ENCODE measurements at regions not wholly inside any gene's neighbourhood (a gene's known extent, or its start where the extent isn't known, plus 50 kb on each side); places are given as distances from the start of the nearest gene placed in this dataset.
"Not testable (repeated sequence)": the region's sequence is repeated elsewhere in the genome, so short reads cannot be mapped to it uniquely, and the experiment has no call there.

- no peak for DNase-seq
These were observed 537.2 kb downstream of the LIG4 start for GRCh38 chr13:107678075-107678689.

- no peak for DNase-seq
These were observed 539.3 kb downstream of the LIG4 start for GRCh38 chr13:107675847-107676550.

GRCh38 chr13:107669391-107669993, 545.8 kb downstream of the LIG4 start:
- peak in 1 of 51 donors; percentile 29 for DNase-seq

- no peak for DNase-seq
These were observed 549.3 kb downstream of the LIG4 start for GRCh38 chr13:107665926-107666458.

- DNase-seq: peak in 37 of 51 donors; percentile 0 to 67 (median 16)
These were observed 565.1 kb downstream of the LIG4 start for GRCh38 chr13:107650081-107650701.

GRCh38 chr13:107649079-107649478, 566.3 kb downstream of the LIG4 start:
- DNase-seq: no peak

- no peak for DNase-seq
These were observed 571.2 kb downstream of the LIG4 start for GRCh38 chr13:107644136-107644535.

GRCh38 chr13:107643615-107644014, 571.7 kb downstream of the LIG4 start:
- DNase-seq: no peak

GRCh38 chr13:107642831-107643230, 572.5 kb downstream of the LIG4 start:
- DNase-seq: no peak

- no peak for DNase-seq
These were observed 573.8 kb downstream of the LIG4 start for GRCh38 chr13:107641574-107641973.

GRCh38 chr13:107625648-107626047, 589.7 kb downstream of the LIG4 start:
- no peak for DNase-seq

GRCh38 chr13:107617527-107617926, 597.8 kb downstream of the LIG4 start:
- no peak for DNase-seq

GRCh38 chr13:107612376-107612775, 603.0 kb downstream of the LIG4 start:
- DNase-seq: no peak

- DNase-seq: no peak
These were observed 606.6 kb downstream of the LIG4 start for GRCh38 chr13:107608736-107609135.

- DNase-seq: no peak
These were observed 614.4 kb downstream of the LIG4 start for GRCh38 chr13:107600971-107601370.

- DNase-seq: not testable (repeated sequence)
These were observed 619.0 kb downstream of the LIG4 start for GRCh38 chr13:107596306-107596705.

GRCh38 chr13:107590556-107590955, 624.8 kb downstream of the LIG4 start:
- DNase-seq: no peak

GRCh38 chr13:107587681-107588080, 627.7 kb downstream of the LIG4 start:
- DNase-seq: no peak

GRCh38 chr13:107586216-107586615, 629.1 kb downstream of the LIG4 start:
- DNase-seq: no peak

- no peak for DNase-seq
These were observed 629.7 kb downstream of the LIG4 start for GRCh38 chr13:107585469-107586180.

GRCh38 chr13:107582171-107582570, 633.2 kb downstream of the LIG4 start:
- DNase-seq: no peak

Measured in hypothalamus (tissue), 51 donors.